C4-2B (cell line): ENCODE measurements at regions not wholly inside any gene's neighbourhood (a gene's known extent, or its start where the extent isn't known, plus 50 kb on each side); places are given as distances from the start of the nearest gene placed in this dataset.

Experiments used
- H3K27ac ChIP-seq: fragments of 450-650 bp; 2 replicates; pipeline ENCODE4 v1.5.1; 2017
- CTCF ChIP-seq: fragments of 450-650 bp; conservative IDR thresholded peaks from 2 replicates; pipeline ENCODE4 v1.5.1; 2017; ENCODE audit warnings: mild to moderate bottlenecking
- ZFX ChIP-seq: fragments of 450-650 bp; IDR thresholded peaks from 2 replicates; pipeline ENCODE4 v1.6.1; 2017

- no peak for TF ChIP-seq CTCF
- TF ChIP-seq ZFX, result no peak
- H3K27ac ChIP-seq, result no peak overlapping the region
Observed at GRCh38 chr1:30316056-30316455, 407.3 kb downstream of the MATN1 start.

GRCh38 chr1:30315185-30315960 lies 408.0 kb downstream of the MATN1 start:
- H3K27ac ChIP-seq, result no peak overlapping the region
- TF ChIP-seq CTCF (no peak), ZFX (no peak)

DNA sequence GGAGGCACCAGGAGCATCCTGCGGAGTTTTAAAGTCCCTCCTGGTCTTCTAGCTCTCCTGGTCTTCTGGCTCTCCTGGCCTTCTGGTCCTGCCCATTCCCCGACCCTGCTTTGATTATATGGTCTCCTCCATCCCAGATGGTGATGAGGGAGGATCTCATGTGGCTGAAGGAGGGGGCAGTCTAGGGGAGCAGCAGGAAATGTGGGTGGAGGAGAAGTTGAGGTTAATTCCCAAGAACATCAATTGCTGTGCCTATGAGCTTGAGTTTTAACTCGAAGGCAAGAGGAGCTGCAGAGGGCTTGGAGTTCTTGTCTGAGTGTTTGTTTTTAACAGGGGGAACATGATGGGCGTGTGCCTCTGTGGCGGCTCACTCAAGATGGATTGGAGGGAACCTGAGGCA lies 408.8 kb downstream of the MATN1 start:
- no peak overlapping the region for H3K27ac ChIP-seq
- TF ChIP-seq ZFX, result no peak
- TF ChIP-seq CTCF, result no peak

- H3K27ac ChIP-seq, result no peak overlapping the region
- TF ChIP-seq CTCF, result no peak
- TF ChIP-seq ZFX, result no peak
Observed at GRCh38 chr1:30313584-30313983, 409.8 kb downstream of the MATN1 start.

DNA sequence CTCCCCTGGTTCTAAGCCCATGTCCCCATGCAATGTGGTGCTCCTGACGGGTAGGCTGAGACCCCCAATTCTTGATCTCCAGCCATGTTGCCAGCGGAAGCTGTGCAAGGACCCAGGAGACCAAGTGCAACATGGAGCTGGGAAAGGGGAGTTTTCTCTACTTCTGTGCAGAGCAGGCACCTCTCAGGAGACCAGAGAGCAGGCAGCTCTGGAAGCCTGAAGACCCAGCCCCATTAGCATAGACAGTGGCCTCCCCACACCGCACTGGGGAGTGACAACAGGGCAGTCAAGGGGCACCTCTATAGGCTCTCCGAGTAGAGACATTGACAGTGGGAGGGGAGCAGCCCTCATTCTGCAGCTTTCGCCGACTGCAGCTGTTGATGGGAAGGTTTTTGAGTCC lies 410.2 kb downstream of the MATN1 start:
- no peak overlapping the region for H3K27ac ChIP-seq
- TF ChIP-seq ZFX (no peak), CTCF (no peak)

DNA sequence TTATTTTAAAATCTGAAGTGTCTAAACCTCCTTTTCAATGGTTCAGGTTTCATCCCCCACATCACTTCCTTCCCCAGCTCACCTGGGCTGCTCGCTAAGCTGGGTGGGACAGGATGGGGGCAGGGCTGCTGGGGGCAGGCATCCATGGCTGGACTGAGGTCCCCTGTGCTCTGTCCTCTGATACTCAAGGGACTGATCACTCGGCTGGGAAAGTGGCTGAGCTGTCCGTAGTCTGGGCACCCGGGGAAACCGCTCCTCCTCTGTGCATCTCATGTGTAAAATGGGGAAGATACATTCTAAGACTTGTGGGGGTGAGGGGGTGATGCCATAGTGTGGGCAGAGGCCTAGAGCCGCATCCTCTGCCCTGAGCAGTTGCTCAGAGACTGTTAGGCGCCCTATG lies 411.2 kb downstream of the MATN1 start:
- no peak overlapping the region for H3K27ac ChIP-seq
- TF ChIP-seq ZFX (no peak), CTCF (no peak)

DNA sequence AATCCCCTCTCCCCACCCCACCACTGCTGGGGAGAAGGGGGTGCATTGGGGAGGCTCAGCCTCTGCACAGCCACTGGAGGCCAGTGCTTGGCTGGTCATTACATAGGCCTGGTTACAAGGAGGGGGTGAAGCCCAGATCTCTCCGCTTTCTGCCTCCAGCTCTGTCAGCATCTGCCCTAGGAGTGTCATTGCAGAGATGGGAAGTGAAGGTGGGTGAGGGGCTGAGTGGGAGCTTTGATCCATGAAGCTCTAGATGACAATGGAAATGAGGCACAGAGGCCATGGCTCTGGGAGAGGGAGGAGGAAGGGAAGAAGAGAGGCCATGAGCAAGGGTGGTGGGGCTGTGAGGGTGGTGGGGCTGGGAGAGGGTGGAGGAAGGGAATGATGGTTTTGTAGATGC lies 411.6 kb downstream of the MATN1 start:
- TF ChIP-seq CTCF (no peak), ZFX (no peak)

More for the DNA sequence above, 411.6 kb downstream of the MATN1 start:
- no peak overlapping the region for H3K27ac ChIP-seq
